Stomach (tissue), 4 donors: ENCODE measurements at regions not wholly inside any gene's neighbourhood (a gene's known extent, or its start where the extent isn't known, plus 50 kb on each side); places are given as distances from the start of the nearest gene placed in this dataset.

Experiments used
- EP300 ChIP-seq: sonication (generic); formaldehyde crosslinking; IDR thresholded peaks from one replicate; pipeline ENCODE4 v1.6.1; 2017; ENCODE audit warnings: antibody characterized with exemption
- POLR2A ChIP-seq, 4 donors: fragments of 450-650 bp; IDR thresholded peaks; one replicate each; pipeline ENCODE4 v1.6.1; 2016; ENCODE audit warnings: antibody characterized with exemption in 4 of 4, control low read depth in 2 of 4, mild to moderate bottlenecking in 1 of 4, moderate library complexity in 1 of 4
- POLR2AphosphoS5 ChIP-seq, 3 donors: sonication (generic); formaldehyde crosslinking; IDR thresholded peaks; one replicate each; pipeline ENCODE4 v1.6.1; 2016; ENCODE audit warnings: antibody characterized with exemption in 3 of 3
- TF ChIP-seq, protein P1 (sequence below), 7 experiments: fragments of 450-650 bp in 4 of 7; fragments of 200-600 bp in 3 of 7; sonication (generic) in 3 of 7; IDR thresholded peaks; one replicate each; pipeline ENCODE4 v1.5.1; 2016 to 2019; ENCODE audit warnings: antibody characterized with exemption in 7 of 7, control low read depth in 2 of 7, mild to moderate bottlenecking in 1 of 7

- TF ChIP-seq, protein P1, sequence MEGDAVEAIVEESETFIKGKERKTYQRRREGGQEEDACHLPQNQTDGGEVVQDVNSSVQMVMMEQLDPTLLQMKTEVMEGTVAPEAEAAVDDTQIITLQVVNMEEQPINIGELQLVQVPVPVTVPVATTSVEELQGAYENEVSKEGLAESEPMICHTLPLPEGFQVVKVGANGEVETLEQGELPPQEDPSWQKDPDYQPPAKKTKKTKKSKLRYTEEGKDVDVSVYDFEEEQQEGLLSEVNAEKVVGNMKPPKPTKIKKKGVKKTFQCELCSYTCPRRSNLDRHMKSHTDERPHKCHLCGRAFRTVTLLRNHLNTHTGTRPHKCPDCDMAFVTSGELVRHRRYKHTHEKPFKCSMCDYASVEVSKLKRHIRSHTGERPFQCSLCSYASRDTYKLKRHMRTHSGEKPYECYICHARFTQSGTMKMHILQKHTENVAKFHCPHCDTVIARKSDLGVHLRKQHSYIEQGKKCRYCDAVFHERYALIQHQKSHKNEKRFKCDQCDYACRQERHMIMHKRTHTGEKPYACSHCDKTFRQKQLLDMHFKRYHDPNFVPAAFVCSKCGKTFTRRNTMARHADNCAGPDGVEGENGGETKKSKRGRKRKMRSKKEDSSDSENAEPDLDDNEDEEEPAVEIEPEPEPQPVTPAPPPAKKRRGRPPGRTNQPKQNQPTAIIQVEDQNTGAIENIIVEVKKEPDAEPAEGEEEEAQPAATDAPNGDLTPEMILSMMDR (IDR thresholded peaks at IDR 0.05), result no peak
- TF ChIP-seq POLR2AphosphoS5 (IDR thresholded peaks at IDR 0.05), result no peak
- no peak for TF ChIP-seq POLR2A (IDR thresholded peaks at IDR 0.05)
- no peak for TF ChIP-seq EP300
Observed at GRCh38 chr12:13486794-13487193, 290.3 kb downstream of the EMP1 start.
